SU-DHL-6 (cell line): ENCODE measurements at regions not wholly inside any gene's neighbourhood (a gene's known extent, or its start where the extent isn't known, plus 50 kb on each side); places are given as distances from the start of the nearest gene placed in this dataset.

Source experiments
- H2AFZ ChIP-seq: fragments of 200-600 bp; sonication (generic); 2 replicates; pipeline ENCODE4 v1.6.1; 2014; ENCODE audit warnings: low read depth, mild to moderate bottlenecking, moderate library complexity, mixed read lengths, antibody characterized with exemption, low read length; ENCODE audit not compliant: severe bottlenecking
- H3F3A ChIP-seq: fragments of 200-600 bp; shearing (Covaris generic); 2 replicates; pipeline ENCODE4 v1.6.0; 2016; ENCODE audit warnings: antibody characterized with exemption, mild to moderate bottlenecking; ENCODE audit not compliant: insufficient read depth
- H3K27ac ChIP-seq: fragments of 200-600 bp; sonication (generic); 2 replicates; pipeline ENCODE4 v1.5.1; 2016; ENCODE audit warnings: low read depth, mild to moderate bottlenecking, low read length, moderate library complexity, mixed read lengths
- H3K27me3 ChIP-seq: fragments of 200-600 bp; sonication (generic), shearing (Covaris generic); 2 replicates; pipeline ENCODE4 v1.6.0; 2014; ENCODE audit warnings: mild to moderate bottlenecking, low read length
- H3K36me3 ChIP-seq: fragments of 200-600 bp; sonication (generic); 2 replicates; pipeline ENCODE4 v1.6.1; 2014; ENCODE audit warnings: mild to moderate bottlenecking, low read length, mixed read lengths
- H3K4me2 ChIP-seq: fragments of 300-600, 200-600 bp; shearing (Covaris generic), sonication (generic); 2 replicates; pipeline ENCODE4 v1.6.0; 2014; ENCODE audit warnings: low read length, low read depth, mild to moderate bottlenecking; ENCODE audit not compliant: poor library complexity, severe bottlenecking
- H3K4me3 ChIP-seq: fragments of 200-600 bp; sonication (generic); 2 replicates; pipeline ENCODE4 v1.5.1; 2014; ENCODE audit warnings: antibody characterized with exemption, low read length, mild to moderate bottlenecking, mixed read lengths; ENCODE audit not compliant: insufficient read depth, poor library complexity, severe bottlenecking
- H3K79me2 ChIP-seq: fragments of 200-600 bp; sonication (generic); 2 replicates; pipeline ENCODE4 v1.6.1; 2014; ENCODE audit warnings: mild to moderate bottlenecking, low read length, moderate library complexity; ENCODE audit not compliant: insufficient read depth
- H3K9ac ChIP-seq: fragments of 200-600 bp; sonication (generic); 2 replicates; pipeline ENCODE4 v1.7.0; 2014; ENCODE audit warnings: mild to moderate bottlenecking, low read length
- H3K9me2 ChIP-seq: fragments of 200-600 bp; sonication (generic); replicated peaks from 2 replicates; pipeline ENCODE4 v1.6.1; 2014; ENCODE audit warnings: low read length; ENCODE audit not compliant: insufficient read depth
- H3K9me3 ChIP-seq: fragments of 200-600 bp; sonication (generic); 2 replicates; pipeline ENCODE4 v1.6.1; 2014; ENCODE audit warnings: low read length, mixed read lengths; ENCODE audit not compliant: insufficient read depth
- H4K20me1 ChIP-seq: fragments of 200-600 bp; sonication (generic); 2 replicates; pipeline ENCODE4 v1.6.1; 2014; ENCODE audit warnings: low read depth, mild to moderate bottlenecking, antibody characterized with exemption, low read length, moderate library complexity, mixed read lengths
- EZH2phosphoT487 ChIP-seq: fragments of 200-600 bp; sonication (generic), shearing (Covaris generic); conservative IDR thresholded peaks from 2 replicates; pipeline ENCODE4 v1.6.1; 2018; ENCODE audit warnings: mild to moderate bottlenecking, antibody characterized with exemption, low read length, moderate library complexity, mixed read lengths
- TF ChIP-seq, protein P1 (sequence below): fragments of 200-600 bp; sonication (generic); IDR thresholded peaks from one replicate; pipeline ENCODE4 v1.5.1; 2017; ENCODE audit warnings: antibody characterized with exemption, mild to moderate bottlenecking, low read length, moderate library complexity; ENCODE audit not compliant: insufficient read depth, poor library complexity, severe bottlenecking

DNA sequence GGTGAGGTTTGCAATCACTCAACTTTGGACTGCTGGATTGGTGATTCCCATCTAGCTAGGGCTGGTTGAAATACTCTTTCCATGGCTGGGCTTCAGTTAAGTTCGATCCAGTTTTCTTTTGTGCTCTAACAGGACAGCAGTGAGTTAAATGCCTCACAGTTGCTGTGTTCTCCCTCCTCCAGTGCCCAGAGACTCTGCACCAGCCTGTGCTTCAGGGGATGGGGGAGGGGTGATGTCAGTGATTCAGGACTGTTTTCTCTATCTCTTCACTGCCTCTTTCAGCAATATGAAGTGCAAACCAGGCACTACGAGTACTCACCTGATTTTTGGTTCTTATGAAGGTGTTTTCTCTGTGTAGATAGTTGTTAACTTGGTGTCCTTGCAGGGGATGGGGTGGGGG, 88.2 kb upstream of the FAM83B start:
- no peak overlapping the region for H2AFZ ChIP-seq
- H3K9me2 ChIP-seq = no peaks in the 10 kb centered on the region
- no peak overlapping the region for H3K27ac ChIP-seq
- no peaks in the 10 kb centered on the region for H4K20me1 ChIP-seq
- no peaks in the 10 kb centered on the region for H3K36me3 ChIP-seq
- H3K79me2 ChIP-seq = no peaks in the 10 kb centered on the region
- no peak overlapping the region for H3K9ac ChIP-seq
- H3K4me2 ChIP-seq = no peak overlapping the region
- H3K27me3 ChIP-seq = no peaks in the 10 kb centered on the region
- H3K4me3 ChIP-seq = no peak overlapping the region
- no peaks in the 10 kb centered on the region for H3K9me3 ChIP-seq
- H3F3A ChIP-seq = no peaks in the 10 kb centered on the region
- TF ChIP-seq, protein P1, sequence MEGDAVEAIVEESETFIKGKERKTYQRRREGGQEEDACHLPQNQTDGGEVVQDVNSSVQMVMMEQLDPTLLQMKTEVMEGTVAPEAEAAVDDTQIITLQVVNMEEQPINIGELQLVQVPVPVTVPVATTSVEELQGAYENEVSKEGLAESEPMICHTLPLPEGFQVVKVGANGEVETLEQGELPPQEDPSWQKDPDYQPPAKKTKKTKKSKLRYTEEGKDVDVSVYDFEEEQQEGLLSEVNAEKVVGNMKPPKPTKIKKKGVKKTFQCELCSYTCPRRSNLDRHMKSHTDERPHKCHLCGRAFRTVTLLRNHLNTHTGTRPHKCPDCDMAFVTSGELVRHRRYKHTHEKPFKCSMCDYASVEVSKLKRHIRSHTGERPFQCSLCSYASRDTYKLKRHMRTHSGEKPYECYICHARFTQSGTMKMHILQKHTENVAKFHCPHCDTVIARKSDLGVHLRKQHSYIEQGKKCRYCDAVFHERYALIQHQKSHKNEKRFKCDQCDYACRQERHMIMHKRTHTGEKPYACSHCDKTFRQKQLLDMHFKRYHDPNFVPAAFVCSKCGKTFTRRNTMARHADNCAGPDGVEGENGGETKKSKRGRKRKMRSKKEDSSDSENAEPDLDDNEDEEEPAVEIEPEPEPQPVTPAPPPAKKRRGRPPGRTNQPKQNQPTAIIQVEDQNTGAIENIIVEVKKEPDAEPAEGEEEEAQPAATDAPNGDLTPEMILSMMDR = no peak
- no peak for TF ChIP-seq EZH2phosphoT487

- Histone ChIP-seq H3K27ac (no peak overlapping the region), H3K9me3 (no peaks in the 10 kb centered on the region), H3F3A (no peaks in the 10 kb centered on the region), H3K36me3 (no peaks in the 10 kb centered on the region), H3K4me3 (no peak overlapping the region), H2AFZ (no peak overlapping the region), H3K79me2 (no peaks in the 10 kb centered on the region), H3K27me3 (no peaks in the 10 kb centered on the region), H3K9me2 (no peaks in the 10 kb centered on the region), H4K20me1 (no peaks in the 10 kb centered on the region), H3K4me2 (no peak overlapping the region), H3K9ac (no peak overlapping the region)
- no peak for TF ChIP-seq EZH2phosphoT487
- TF ChIP-seq, protein P1 = no peak
Measured at GRCh38 chr6:54768494-54768893, 78.1 kb upstream of the FAM83B start.

GRCh38 chr6:54770328-54770727, 76.2 kb upstream of the FAM83B start:
- TF ChIP-seq, protein P1 = no peak
- no peak for TF ChIP-seq EZH2phosphoT487
- no peaks in the 10 kb centered on the region for H3K27me3 ChIP-seq
- H3F3A ChIP-seq = no peaks in the 10 kb centered on the region
- H3K9me3 ChIP-seq = no peaks in the 10 kb centered on the region
- H3K4me2 ChIP-seq = no peak overlapping the region
- no peaks in the 10 kb centered on the region for H3K36me3 ChIP-seq
- no peak overlapping the region for H2AFZ ChIP-seq
- no peaks in the 10 kb centered on the region for H3K9me2 ChIP-seq
- no peaks in the 10 kb centered on the region for H4K20me1 ChIP-seq
- no peak overlapping the region for H3K4me3 ChIP-seq
- no peaks in the 10 kb centered on the region for H3K79me2 ChIP-seq
- H3K27ac ChIP-seq = no peak overlapping the region
- no peak overlapping the region for H3K9ac ChIP-seq
